H9 (cell line): ENCODE measurements at regions not wholly inside any gene's neighbourhood (a gene's known extent, or its start where the extent isn't known, plus 50 kb on each side); places are given as distances from the start of the nearest gene placed in this dataset.

ENCODE experiments used
- DNase-seq: peaks from one replicate; pipeline ENCODE4 v3.0.0-alpha.2; 2017
- H2AFZ ChIP-seq: one replicate; pipeline ENCODE4 v1.6.1; 2013; ENCODE audit warnings: mild to moderate bottlenecking, low read length, control low read depth, moderate library complexity
- H2AK5ac ChIP-seq: 2 replicates; pipeline ENCODE4 v1.6.1; 2013; ENCODE audit warnings: low read length, control low read depth, mixed read lengths; ENCODE audit not compliant: insufficient read length
- H2BK120ac ChIP-seq: one replicate; pipeline ENCODE4 v1.6.1; 2013; ENCODE audit warnings: low read depth, mild to moderate bottlenecking, low read length, control low read depth, inconsistent platforms; ENCODE audit not compliant: poor library complexity, severe bottlenecking
- H2BK12ac ChIP-seq: 2 replicates; pipeline ENCODE4 v1.6.1; 2013; ENCODE audit warnings: low read length, control low read depth, mixed read lengths, low read depth; ENCODE audit not compliant: insufficient read length
- H2BK15ac ChIP-seq: 2 replicates; pipeline ENCODE4 v1.6.1; 2013; ENCODE audit warnings: low read depth, low read length, control low read depth
- H2BK20ac ChIP-seq: one replicate; pipeline ENCODE4 v1.6.1; 2013; ENCODE audit warnings: low read depth, mild to moderate bottlenecking, low read length, control low read depth, inconsistent platforms; ENCODE audit not compliant: poor library complexity, severe bottlenecking
- H2BK5ac ChIP-seq: 2 replicates; pipeline ENCODE4 v1.6.1; 2013; ENCODE audit warnings: low read length, control low read depth, mixed read lengths; ENCODE audit not compliant: insufficient read length
- H3K14ac ChIP-seq: 2 replicates; pipeline ENCODE4 v1.6.1; 2013; ENCODE audit warnings: low read length, control low read depth; ENCODE audit not compliant: insufficient read depth
- H3K18ac ChIP-seq: 2 replicates; pipeline ENCODE4 v1.6.1; 2013; ENCODE audit warnings: low read depth, mild to moderate bottlenecking, mixed read lengths, low read length, control low read depth; ENCODE audit not compliant: insufficient read length
- H3K23ac ChIP-seq: 2 replicates; pipeline ENCODE4 v1.6.1; 2013; ENCODE audit warnings: low read length, control low read depth, mixed read lengths, low read depth; ENCODE audit not compliant: insufficient read length
- H3K23me2 ChIP-seq: 2 replicates; pipeline ENCODE4 v1.6.1; 2013; ENCODE audit warnings: low read depth, mild to moderate bottlenecking, mixed read lengths, low read length, control low read depth; ENCODE audit not compliant: insufficient read length, poor library complexity, severe bottlenecking
- H3K27ac ChIP-seq: 2 replicates; pipeline ENCODE4 v1.5.1; 2013; ENCODE audit warnings: low read length, control low read depth, mixed read lengths, low read depth; ENCODE audit not compliant: insufficient read length
- H3K27me3 ChIP-seq: 2 replicates; pipeline ENCODE4 v1.6.1; 2013; ENCODE audit warnings: low read length, control low read depth, inconsistent platforms; ENCODE audit not compliant: insufficient read depth
- H3K4ac ChIP-seq: 2 replicates; pipeline ENCODE4 v1.6.1; 2013; ENCODE audit warnings: low read depth, mild to moderate bottlenecking, control low read depth, inconsistent platforms, low read length, moderate library complexity
- H3K4me1 ChIP-seq: 2 replicates; pipeline ENCODE4 v1.6.1; 2013; ENCODE audit warnings: low read length, control low read depth, inconsistent platforms; ENCODE audit not compliant: insufficient read depth
- H3K4me2 ChIP-seq: 2 replicates; pipeline ENCODE4 v1.6.1; 2013; ENCODE audit warnings: low read length, control low read depth, mixed read lengths; ENCODE audit not compliant: insufficient read length, insufficient read depth
- H3K56ac ChIP-seq: 2 replicates; pipeline ENCODE4 v1.6.1; 2013; ENCODE audit warnings: low read depth, mild to moderate bottlenecking, mixed read lengths, low read length, control low read depth; ENCODE audit not compliant: insufficient read length
- H3K79me1 ChIP-seq: 2 replicates; pipeline ENCODE4 v1.6.1; 2013; ENCODE audit warnings: low read depth, mild to moderate bottlenecking, moderate library complexity, low read length, control low read depth, inconsistent platforms; ENCODE audit not compliant: insufficient read depth, poor library complexity, severe bottlenecking
- H3K79me2 ChIP-seq: 2 replicates; pipeline ENCODE4 v1.6.1; 2013; ENCODE audit warnings: low read length, control low read depth, inconsistent platforms; ENCODE audit not compliant: insufficient read depth
- H3K9ac ChIP-seq: 2 replicates; pipeline ENCODE4 v1.6.1; 2013; ENCODE audit warnings: low read length, control low read depth, mixed read lengths; ENCODE audit not compliant: insufficient read length; ENCODE audit errors: extremely low read depth
- H3K9me3 ChIP-seq: one replicate; pipeline ENCODE4 v1.6.1; 2013; ENCODE audit warnings: low read depth, low read length, inconsistent platforms; ENCODE audit not compliant: control insufficient read depth
- H3T11ph ChIP-seq: one replicate; pipeline ENCODE4 v1.6.1; 2013; ENCODE audit warnings: mild to moderate bottlenecking, low read length, control low read depth, inconsistent platforms
- H4K20me1 ChIP-seq: one replicate; pipeline ENCODE4 v1.6.1; 2013; ENCODE audit not compliant: control insufficient read depth, insufficient read length, insufficient read depth
- H4K5ac ChIP-seq: 2 replicates; pipeline ENCODE4 v1.6.1; 2013; ENCODE audit warnings: low read depth, mild to moderate bottlenecking, mixed read lengths, low read length, control low read depth; ENCODE audit not compliant: insufficient read length
- H4K8ac ChIP-seq: replicated peaks from 2 replicates; pipeline ENCODE4 v1.6.1; 2013; ENCODE audit warnings: low read length, control low read depth, mixed read lengths, low read depth; ENCODE audit not compliant: insufficient read length
- H4K91ac ChIP-seq: 2 replicates; pipeline ENCODE4 v1.6.1; 2013; ENCODE audit warnings: low read depth, mild to moderate bottlenecking, moderate library complexity, mixed read lengths, low read length, control low read depth; ENCODE audit not compliant: insufficient read length
- H3K27ac Mint-ChIP-seq, 3 experiments: 2 replicates in 2 of 3; 3 replicates in 1 of 3; pipeline ENCODE4 v1.8.0; 2020 to 2021; ENCODE audit warnings: mixed read lengths in 3 of 3, mild to moderate bottlenecking in 1 of 3, moderate library complexity in 1 of 3
- H3K27me3 Mint-ChIP-seq: 2 replicates; pipeline ENCODE4 v1.8.0; 2021; ENCODE audit warnings: low read depth, mild to moderate bottlenecking, moderate library complexity, mixed read lengths
- H3K36me3 Mint-ChIP-seq, 3 experiments: 2 replicates in 2 of 3; 3 replicates in 1 of 3; pipeline ENCODE4 v1.8.0; 2020 to 2021; ENCODE audit warnings: low read depth in 3 of 3, mixed read lengths in 3 of 3; ENCODE audit not compliant: insufficient read depth in 1 of 3
- H3K4me1 Mint-ChIP-seq, 2 experiments: 2 replicates each; pipeline ENCODE4 v1.8.0; 2020; ENCODE audit warnings: mixed read lengths in 2 of 2
- H3K4me3 Mint-ChIP-seq, 2 experiments: 2 replicates in 1 of 2; 3 replicates in 1 of 2; pipeline ENCODE4 v1.8.0; 2020 to 2021; ENCODE audit warnings: mild to moderate bottlenecking in 2 of 2, mixed read lengths in 2 of 2, moderate library complexity in 1 of 2
- H3K9me3 Mint-ChIP-seq, 2 experiments: 2 replicates in 1 of 2; 3 replicates in 1 of 2; pipeline ENCODE4 v1.8.0; 2020; ENCODE audit warnings: mild to moderate bottlenecking in 2 of 2, mixed read lengths in 2 of 2, moderate library complexity in 1 of 2
- CTCF ChIP-seq: fragments of 200-600 bp; sonication (generic); conservative IDR thresholded peaks from 3 replicates; pipeline ENCODE4 v1.8.0; 2021; ENCODE audit warnings: antibody characterized with exemption, mild to moderate bottlenecking
- whole genome bisulfite sequencing: extraction: QIAGEN DNeasy Blood & Tissue Kit; methylation state at CpG from one replicate; pipeline ENCODE4 v1.1.7; 2013; ENCODE audit warnings: missing lambda C conversion rate, low lambda C conversion rate, mixed read lengths; ENCODE audit not compliant: insufficient read length; ENCODE audit errors: extremely low coverage; 5-methylcytosine and 5-hydroxymethylcytosine counted together

GRCh38 chr2:156787517-156787916, 351.3 kb downstream of the GPD2 start:
- H2BK5ac ChIP-seq = no peak overlapping the region
- no peak overlapping the region for H3T11ph ChIP-seq
- Mint-ChIP-seq H3K4me1 (peaks cover 0 to 2% of the 10 kb centered on the region in 2 experiments; a peak in 2 of 4 replicates), H3K4me3 (no peak overlapping the region), H3K36me3 (no peaks in the 10 kb centered on the region), H3K27ac (no peak overlapping the region), H3K27me3 (no peaks in the 10 kb centered on the region), H3K9me3 (peaks cover 0 to 2% of the 10 kb centered on the region in 2 experiments; a peak in 1 of 5 replicates)
- no peak overlapping the region for H2AK5ac ChIP-seq
- no peaks in the 10 kb centered on the region for H3K27me3 ChIP-seq
- H3K23ac ChIP-seq = no peak overlapping the region
- no peak overlapping the region for H2BK20ac ChIP-seq
- DNase-seq = no peak
- no peaks in the 10 kb centered on the region for H3K23me2 ChIP-seq
- no peaks in the 10 kb centered on the region for H3K4me1 ChIP-seq
- H3K9me3 ChIP-seq = no peaks in the 10 kb centered on the region
- no peak overlapping the region for H3K4me2 ChIP-seq
- H4K8ac ChIP-seq = no peak overlapping the region
- WGBS = no CpG with 5 or more reads among the region's 2 CpGs
- no peak overlapping the region for H2BK12ac ChIP-seq
- H4K5ac ChIP-seq = no peak overlapping the region
- no peak for TF ChIP-seq CTCF
- H4K20me1 ChIP-seq = no peaks in the 10 kb centered on the region
- H3K27ac ChIP-seq = no peak overlapping the region
- no peaks in the 10 kb centered on the region for H3K79me2 ChIP-seq
- no peak overlapping the region for H3K56ac ChIP-seq
- no peak overlapping the region for H3K18ac ChIP-seq
- no peak overlapping the region for H2AFZ ChIP-seq
- H3K79me1 ChIP-seq = no peaks in the 10 kb centered on the region
- H3K9ac ChIP-seq = no peak overlapping the region
- no peak overlapping the region for H3K4ac ChIP-seq
- H3K14ac ChIP-seq = no peak overlapping the region
- H2BK120ac ChIP-seq = no peak overlapping the region
- no peak overlapping the region for H4K91ac ChIP-seq
- no peak overlapping the region for H2BK15ac ChIP-seq
